Mesothelial cell of epicardium (in vitro differentiated cells): ENCODE measurements at regions not wholly inside any gene's neighbourhood (a gene's known extent, or its start where the extent isn't known, plus 50 kb on each side); places are given as distances from the start of the nearest gene placed in this dataset.

Experiments
- DNase-seq, 2 experiments: peaks; one replicate each; pipeline ENCODE4 v3.0.0; 2021; ENCODE audit warnings: low spot score in 2 of 2; ENCODE audit not compliant: unreplicated experiment in 2 of 2
- H3K27ac Mint-ChIP-seq: 2 replicates; pipeline ENCODE4 v1.8.0; 2021; ENCODE audit warnings: mixed read lengths
- H3K27me3 Mint-ChIP-seq: 2 replicates; pipeline ENCODE4 v1.8.0; 2021; ENCODE audit warnings: low read depth, mixed read lengths
- H3K36me3 Mint-ChIP-seq: 2 replicates; pipeline ENCODE4 v1.8.0; 2021; ENCODE audit warnings: mixed read lengths
- H3K4me1 Mint-ChIP-seq: 2 replicates; pipeline ENCODE4 v1.8.0; 2021; ENCODE audit warnings: mixed read lengths
- H3K4me3 Mint-ChIP-seq: 2 replicates; pipeline ENCODE4 v1.8.0; 2021; ENCODE audit warnings: mild to moderate bottlenecking, moderate library complexity, mixed read lengths
- H3K9me3 Mint-ChIP-seq: 2 replicates; pipeline ENCODE4 v1.8.0; 2021; ENCODE audit warnings: mixed read lengths
- CTCF ChIP-seq: fragments of 200-600 bp; sonication (generic); IDR thresholded peaks from one replicate; pipeline ENCODE4 v1.5.0; 2021; ENCODE audit warnings: antibody characterized with exemption; ENCODE audit not compliant: unreplicated experiment

- Mint-ChIP-seq H3K4me1 (no peaks in the 10 kb centered on the region), H3K4me3 (no peak overlapping the region), H3K36me3 (no peaks in the 10 kb centered on the region), H3K27ac (no peak overlapping the region), H3K27me3 (peaks cover 19% of the 10 kb centered on the region), H3K9me3 (no peaks in the 10 kb centered on the region)
- TF ChIP-seq CTCF = no peak
- no peak for DNase-seq
These were observed 95.6 kb upstream of the NRXN3 start for GRCh38 chr14:78074561-78074960.

- no peaks in the 10 kb centered on the region for H3K4me1 Mint-ChIP-seq
These were observed 95.1 kb upstream of the NRXN3 start for GRCh38 chr14:78075033-78075432.

GRCh38 chr14:78075555-78076277, 94.5 kb upstream of the NRXN3 start:
- no peak for DNase-seq
- no peak for TF ChIP-seq CTCF
- no peak overlapping the region for H3K4me3 Mint-ChIP-seq
- no peaks in the 10 kb centered on the region for H3K4me1 Mint-ChIP-seq
- H3K27ac Mint-ChIP-seq = no peak overlapping the region
- H3K27me3 Mint-ChIP-seq = peaks cover 16% of the 10 kb centered on the region
- H3K36me3 Mint-ChIP-seq = no peaks in the 10 kb centered on the region
- H3K9me3 Mint-ChIP-seq = no peaks in the 10 kb centered on the region

More at GRCh38 chr14:78075033-78075432, 95.1 kb upstream of the NRXN3 start:
- no peaks in the 10 kb centered on the region for H3K36me3 Mint-ChIP-seq
- no peak for DNase-seq
- H3K27ac Mint-ChIP-seq = no peak overlapping the region
- TF ChIP-seq CTCF = no peak
- no peak overlapping the region for H3K4me3 Mint-ChIP-seq
- no peaks in the 10 kb centered on the region for H3K9me3 Mint-ChIP-seq
- peaks cover 19% of the 10 kb centered on the region for H3K27me3 Mint-ChIP-seq

GRCh38 chr14:78081245-78081644, 88.9 kb upstream of the NRXN3 start:
- no peaks in the 10 kb centered on the region for H3K36me3 Mint-ChIP-seq
- no peak overlapping the region for H3K27ac Mint-ChIP-seq
- no peak for DNase-seq
- no peaks in the 10 kb centered on the region for H3K4me1 Mint-ChIP-seq
- H3K9me3 Mint-ChIP-seq = no peaks in the 10 kb centered on the region
- no peak for TF ChIP-seq CTCF
- H3K4me3 Mint-ChIP-seq = no peak overlapping the region
- H3K27me3 Mint-ChIP-seq = peaks cover 28% of the 10 kb centered on the region

GRCh38 chr14:78083837-78084236, 86.3 kb upstream of the NRXN3 start:
- no peaks in the 10 kb centered on the region for H3K9me3 Mint-ChIP-seq
- H3K4me3 Mint-ChIP-seq = no peak overlapping the region
- H3K36me3 Mint-ChIP-seq = no peaks in the 10 kb centered on the region
- no peaks in the 10 kb centered on the region for H3K4me1 Mint-ChIP-seq
- no peak overlapping the region for H3K27ac Mint-ChIP-seq
- DNase-seq = no peak
- peaks cover 26% of the 10 kb centered on the region for H3K27me3 Mint-ChIP-seq
- TF ChIP-seq CTCF = no peak
